WTC11 (cell line): ENCODE measurements at regions not wholly inside any gene's neighbourhood (a gene's known extent, or its start where the extent isn't known, plus 50 kb on each side); places are given as distances from the start of the nearest gene placed in this dataset.

Source experiments
- ESRRA ChIP-seq: sonication (generic); formaldehyde crosslinking; IDR thresholded peaks from 2 replicates; pipeline ENCODE4 v1.8.1; 2022; ENCODE audit warnings: mild to moderate bottlenecking, missing genetic modification reagents, borderline replicate concordance
- NR2C2 ChIP-seq: sonication (generic); formaldehyde crosslinking; IDR thresholded peaks from 2 replicates; pipeline ENCODE4 v1.8.0; 2022; ENCODE audit warnings: mild to moderate bottlenecking, missing genetic modification reagents
- NR3C1 ChIP-seq: sonication (generic); formaldehyde crosslinking; conservative IDR thresholded peaks from 2 replicates; pipeline ENCODE4 v1.8.1; 2023; ENCODE audit warnings: low read depth, mild to moderate bottlenecking, missing genetic modification reagents
- ZNF317 ChIP-seq: sonication (generic); formaldehyde crosslinking; IDR thresholded peaks from 2 replicates; pipeline ENCODE4 v1.8.1; 2023; ENCODE audit warnings: low read depth, mild to moderate bottlenecking, moderate library complexity, missing genetic modification reagents, borderline replicate concordance
- TF ChIP-seq, protein P1 (sequence below): fragments of 200-600 bp; IDR thresholded peaks from 2 replicates; pipeline ENCODE4 v1.8.0; 2022; ENCODE audit warnings: antibody characterized with exemption
- TF ChIP-seq, protein P2 (sequence below): sonication (generic); formaldehyde crosslinking; IDR thresholded peaks from 2 replicates; pipeline ENCODE4 v1.8.0; 2022; ENCODE audit warnings: mild to moderate bottlenecking, missing genetic modification reagents
- TF ChIP-seq, protein P3 (sequence below): sonication (generic); formaldehyde crosslinking; IDR thresholded peaks from 2 replicates; pipeline ENCODE4 v1.8.1; 2022; ENCODE audit warnings: low read depth, mild to moderate bottlenecking, moderate library complexity, missing genetic modification reagents, borderline replicate concordance
- TF ChIP-seq, protein P4 (sequence below): sonication (generic); formaldehyde crosslinking; IDR thresholded peaks from 2 replicates; pipeline ENCODE4 v1.8.0; 2023; ENCODE audit warnings: missing genetic modification reagents
- TF ChIP-seq, protein P5 (sequence below): sonication (generic); formaldehyde crosslinking; IDR thresholded peaks from 2 replicates; pipeline ENCODE4 v1.8.0; 2022; ENCODE audit warnings: mild to moderate bottlenecking, missing genetic modification reagents
- TF ChIP-seq, protein P6 (sequence below): sonication (generic); formaldehyde crosslinking; IDR thresholded peaks from 2 replicates; pipeline ENCODE4 v1.8.0; 2022; ENCODE audit warnings: mild to moderate bottlenecking, missing genetic modification reagents

DNA sequence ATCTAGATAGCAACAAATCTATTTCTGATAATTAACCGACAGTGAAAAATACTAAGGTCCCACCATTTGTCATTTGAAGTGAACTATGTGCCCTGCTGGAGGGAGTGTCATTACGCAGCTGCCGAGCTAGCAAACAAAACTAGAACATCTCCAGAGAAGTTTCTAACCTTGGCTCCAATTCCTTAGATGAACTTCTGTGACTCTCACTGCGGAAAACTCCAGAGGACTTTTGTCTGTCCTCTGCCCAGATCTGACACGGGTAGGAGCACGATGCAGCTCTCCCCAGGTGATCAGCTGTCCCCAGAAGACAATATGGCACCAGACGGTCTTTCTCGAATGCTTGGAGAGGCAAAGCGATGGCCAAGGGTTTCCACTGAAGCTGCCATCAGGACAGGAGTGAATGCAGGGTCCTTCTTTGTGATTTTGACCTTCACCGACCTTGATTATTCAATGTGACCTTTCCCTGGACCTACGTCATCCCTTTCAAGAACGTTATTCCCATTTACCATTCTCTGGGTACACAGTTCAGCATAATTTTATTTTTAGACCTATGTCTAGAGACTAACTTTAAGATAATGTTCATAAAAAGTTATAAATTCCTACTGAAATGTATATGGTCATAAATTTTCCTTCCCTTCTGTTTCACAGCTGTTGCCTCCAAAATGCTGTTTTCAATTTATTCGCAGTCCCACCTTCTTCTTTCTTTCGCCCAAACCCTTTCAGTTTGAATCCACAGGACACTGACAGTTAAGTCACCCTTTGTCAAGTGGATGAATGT is 116.7 kb upstream of the C7orf33 start:
- TF ChIP-seq ESRRA (CRISPR knock-in tag) = no peak
- TF ChIP-seq, protein P1, sequence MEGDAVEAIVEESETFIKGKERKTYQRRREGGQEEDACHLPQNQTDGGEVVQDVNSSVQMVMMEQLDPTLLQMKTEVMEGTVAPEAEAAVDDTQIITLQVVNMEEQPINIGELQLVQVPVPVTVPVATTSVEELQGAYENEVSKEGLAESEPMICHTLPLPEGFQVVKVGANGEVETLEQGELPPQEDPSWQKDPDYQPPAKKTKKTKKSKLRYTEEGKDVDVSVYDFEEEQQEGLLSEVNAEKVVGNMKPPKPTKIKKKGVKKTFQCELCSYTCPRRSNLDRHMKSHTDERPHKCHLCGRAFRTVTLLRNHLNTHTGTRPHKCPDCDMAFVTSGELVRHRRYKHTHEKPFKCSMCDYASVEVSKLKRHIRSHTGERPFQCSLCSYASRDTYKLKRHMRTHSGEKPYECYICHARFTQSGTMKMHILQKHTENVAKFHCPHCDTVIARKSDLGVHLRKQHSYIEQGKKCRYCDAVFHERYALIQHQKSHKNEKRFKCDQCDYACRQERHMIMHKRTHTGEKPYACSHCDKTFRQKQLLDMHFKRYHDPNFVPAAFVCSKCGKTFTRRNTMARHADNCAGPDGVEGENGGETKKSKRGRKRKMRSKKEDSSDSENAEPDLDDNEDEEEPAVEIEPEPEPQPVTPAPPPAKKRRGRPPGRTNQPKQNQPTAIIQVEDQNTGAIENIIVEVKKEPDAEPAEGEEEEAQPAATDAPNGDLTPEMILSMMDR = no peak
- TF ChIP-seq, protein P2, sequence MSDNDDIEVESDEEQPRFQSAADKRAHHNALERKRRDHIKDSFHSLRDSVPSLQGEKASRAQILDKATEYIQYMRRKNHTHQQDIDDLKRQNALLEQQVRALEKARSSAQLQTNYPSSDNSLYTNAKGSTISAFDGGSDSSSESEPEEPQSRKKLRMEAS (CRISPR knock-in tag) = no peak
- TF ChIP-seq NR3C1 (CRISPR knock-in tag) = no peak
- TF ChIP-seq, protein P3, sequence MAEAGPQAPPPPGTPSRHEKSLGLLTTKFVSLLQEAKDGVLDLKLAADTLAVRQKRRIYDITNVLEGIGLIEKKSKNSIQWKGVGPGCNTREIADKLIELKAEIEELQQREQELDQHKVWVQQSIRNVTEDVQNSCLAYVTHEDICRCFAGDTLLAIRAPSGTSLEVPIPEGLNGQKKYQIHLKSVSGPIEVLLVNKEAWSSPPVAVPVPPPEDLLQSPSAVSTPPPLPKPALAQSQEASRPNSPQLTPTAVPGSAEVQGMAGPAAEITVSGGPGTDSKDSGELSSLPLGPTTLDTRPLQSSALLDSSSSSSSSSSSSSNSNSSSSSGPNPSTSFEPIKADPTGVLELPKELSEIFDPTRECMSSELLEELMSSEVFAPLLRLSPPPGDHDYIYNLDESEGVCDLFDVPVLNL (CRISPR knock-in tag) = no peak
- TF ChIP-seq, protein P4, sequence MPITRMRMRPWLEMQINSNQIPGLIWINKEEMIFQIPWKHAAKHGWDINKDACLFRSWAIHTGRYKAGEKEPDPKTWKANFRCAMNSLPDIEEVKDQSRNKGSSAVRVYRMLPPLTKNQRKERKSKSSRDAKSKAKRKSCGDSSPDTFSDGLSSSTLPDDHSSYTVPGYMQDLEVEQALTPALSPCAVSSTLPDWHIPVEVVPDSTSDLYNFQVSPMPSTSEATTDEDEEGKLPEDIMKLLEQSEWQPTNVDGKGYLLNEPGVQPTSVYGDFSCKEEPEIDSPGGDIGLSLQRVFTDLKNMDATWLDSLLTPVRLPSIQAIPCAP (CRISPR knock-in tag) = no peak
- TF ChIP-seq, protein P5, sequence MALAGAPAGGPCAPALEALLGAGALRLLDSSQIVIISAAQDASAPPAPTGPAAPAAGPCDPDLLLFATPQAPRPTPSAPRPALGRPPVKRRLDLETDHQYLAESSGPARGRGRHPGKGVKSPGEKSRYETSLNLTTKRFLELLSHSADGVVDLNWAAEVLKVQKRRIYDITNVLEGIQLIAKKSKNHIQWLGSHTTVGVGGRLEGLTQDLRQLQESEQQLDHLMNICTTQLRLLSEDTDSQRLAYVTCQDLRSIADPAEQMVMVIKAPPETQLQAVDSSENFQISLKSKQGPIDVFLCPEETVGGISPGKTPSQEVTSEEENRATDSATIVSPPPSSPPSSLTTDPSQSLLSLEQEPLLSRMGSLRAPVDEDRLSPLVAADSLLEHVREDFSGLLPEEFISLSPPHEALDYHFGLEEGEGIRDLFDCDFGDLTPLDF = no peak
- no peak for TF ChIP-seq ZNF317 (CRISPR knock-in tag)
- TF ChIP-seq, protein P6, sequence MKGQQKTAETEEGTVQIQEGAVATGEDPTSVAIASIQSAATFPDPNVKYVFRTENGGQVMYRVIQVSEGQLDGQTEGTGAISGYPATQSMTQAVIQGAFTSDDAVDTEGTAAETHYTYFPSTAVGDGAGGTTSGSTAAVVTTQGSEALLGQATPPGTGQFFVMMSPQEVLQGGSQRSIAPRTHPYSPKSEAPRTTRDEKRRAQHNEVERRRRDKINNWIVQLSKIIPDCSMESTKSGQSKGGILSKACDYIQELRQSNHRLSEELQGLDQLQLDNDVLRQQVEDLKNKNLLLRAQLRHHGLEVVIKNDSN (CRISPR knock-in tag) = no peak
- TF ChIP-seq NR2C2 (CRISPR knock-in tag) = no peak
